CD4-positive, alpha-beta T cell treated with Interferon alpha-2 for 1 hour (primary cell): ENCODE measurements at regions not wholly inside any gene's neighbourhood (a gene's known extent, or its start where the extent isn't known, plus 50 kb on each side); places are given as distances from the start of the nearest gene placed in this dataset.
A peak's percentile ranks its signal among the peaks of the same experiment; 100 is the strongest.

Experiments
- DNase-seq, 2 donors: peaks; one replicate each; pipeline ENCODE4 v3.0.0-alpha.2; 2020 to 2022

DNA sequence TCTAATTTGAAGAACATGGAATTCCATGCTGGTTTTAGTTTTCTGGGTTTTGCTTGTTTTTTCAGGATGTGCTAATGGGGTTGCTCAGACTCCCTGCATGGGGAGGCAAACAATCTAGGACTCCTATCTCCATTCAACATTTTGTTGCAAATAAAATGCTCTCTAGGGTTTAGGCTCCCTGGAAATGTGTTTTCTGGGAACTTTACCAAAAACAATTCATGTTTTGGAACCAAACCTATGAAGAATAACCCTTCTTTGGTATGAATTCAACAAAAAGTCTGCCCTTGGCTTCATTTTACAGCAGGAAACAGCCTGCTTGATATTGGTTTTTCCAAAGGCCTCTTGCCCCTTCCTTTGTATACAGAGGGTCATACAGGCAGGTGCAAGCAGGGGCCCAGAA, 217.7 kb downstream of the FOXA2 start:
- no peak for DNase-seq

GRCh38 chr20:22354647-22355046, 229.7 kb downstream of the FOXA2 start:
- DNase-seq: no peak

DNA sequence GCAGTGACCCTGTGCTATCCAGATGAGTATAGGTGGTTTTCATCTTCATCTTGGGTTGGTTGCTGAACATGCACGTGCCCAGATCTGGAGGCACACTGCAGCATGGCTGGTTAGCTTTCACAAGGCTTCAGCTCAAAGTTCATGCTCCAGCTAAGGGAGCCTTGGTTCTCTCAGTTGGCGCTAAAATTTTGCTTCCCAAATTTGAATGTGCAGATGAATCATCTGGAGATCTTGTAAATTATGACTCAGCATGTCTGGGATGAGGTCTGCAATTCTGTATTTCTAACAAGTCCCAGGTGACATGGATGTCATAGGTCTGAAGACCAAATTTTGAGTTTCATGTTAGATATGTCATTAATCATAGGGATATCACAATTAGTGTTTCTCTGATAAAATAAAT, 230.8 kb downstream of the FOXA2 start:
- DNase-seq: no peak

GRCh38 chr20:22352019-22352418, 232.4 kb downstream of the FOXA2 start:
- DNase-seq: no peak

DNA sequence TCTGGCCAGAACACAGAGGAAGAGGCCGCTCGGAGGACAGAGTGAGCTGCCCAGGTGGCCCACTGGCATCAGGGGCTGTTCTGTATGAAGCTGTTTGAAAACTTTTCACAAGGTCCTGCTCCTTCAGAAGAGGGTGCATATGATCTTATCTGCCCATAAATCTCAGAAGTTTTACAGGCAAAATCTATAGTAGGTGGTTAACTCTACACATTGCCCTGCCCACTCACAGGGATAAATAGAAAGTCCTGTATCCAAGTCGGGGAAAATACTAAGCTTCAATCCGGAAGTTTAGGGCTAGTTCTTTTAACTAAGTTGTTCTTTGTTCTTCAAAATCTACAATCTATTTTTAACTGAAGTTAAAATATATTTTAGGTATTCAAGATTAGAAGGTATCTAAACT, 233.7 kb downstream of the FOXA2 start:
- DNase-seq: no peak

DNA sequence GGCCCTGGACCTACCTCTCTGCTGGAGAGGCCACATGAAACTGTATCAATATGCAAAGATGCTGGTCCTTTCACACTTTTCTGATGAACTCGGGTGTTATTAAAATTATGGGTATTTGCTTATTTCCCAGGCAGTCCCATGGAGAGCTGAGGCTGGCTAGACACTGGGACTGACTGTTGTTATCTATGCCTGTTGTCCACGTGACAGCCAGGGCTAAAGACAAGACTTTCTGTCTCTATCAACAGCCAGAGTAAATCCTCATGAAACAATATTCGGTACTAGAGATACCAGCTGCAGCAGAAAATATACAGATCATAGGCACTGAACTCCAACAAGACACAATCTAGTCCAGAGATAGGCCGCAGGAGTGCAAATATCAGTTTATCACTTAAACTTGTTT, 236.4 kb downstream of the FOXA2 start:
- no peak for DNase-seq

DNA sequence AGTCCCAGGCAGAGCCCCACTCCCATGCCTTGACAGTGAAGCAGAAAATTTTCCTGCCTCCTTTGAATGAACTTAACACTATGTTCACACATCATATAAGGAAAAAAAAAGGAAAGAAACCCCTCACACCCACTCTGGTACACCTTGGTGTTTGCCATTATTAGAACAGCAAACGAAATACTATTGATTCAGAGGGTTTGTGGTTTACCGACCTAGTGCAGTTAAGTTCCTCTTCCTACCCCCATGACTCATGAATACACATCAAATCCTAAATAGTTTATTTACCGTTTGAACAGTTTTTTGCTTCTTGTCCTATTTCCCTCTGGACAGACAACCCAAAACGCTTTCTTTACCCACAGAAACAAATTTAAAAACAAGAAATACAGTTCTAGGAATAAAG, 237.7 kb downstream of the FOXA2 start:
- DNase-seq: no peak

- no peak for DNase-seq
Observed at GRCh38 chr20:22343612-22344011, 240.8 kb downstream of the FOXA2 start.

- no peak for DNase-seq
Observed at GRCh38 chr20:22342410-22342809, 242.0 kb downstream of the FOXA2 start.

DNA sequence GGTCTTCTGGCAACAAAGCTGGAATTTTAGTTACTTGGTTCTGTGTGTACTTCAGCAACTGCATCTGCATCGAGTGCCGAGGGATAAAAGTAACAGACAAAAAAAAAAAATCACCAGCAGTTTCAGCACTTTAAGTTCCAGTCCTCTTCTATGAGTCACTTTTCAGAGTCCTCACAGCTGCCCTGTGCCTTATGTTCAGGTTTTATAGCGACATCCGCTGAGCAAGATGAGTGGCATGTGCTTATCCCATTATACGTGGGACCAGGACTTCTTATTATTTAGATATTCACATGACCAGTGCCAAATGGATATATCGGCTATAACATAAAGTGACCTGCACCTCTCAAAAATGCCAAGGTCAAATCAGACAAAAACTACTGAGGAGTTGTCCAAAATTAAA, 242.9 kb downstream of the FOXA2 start:
- no peak for DNase-seq

DNA sequence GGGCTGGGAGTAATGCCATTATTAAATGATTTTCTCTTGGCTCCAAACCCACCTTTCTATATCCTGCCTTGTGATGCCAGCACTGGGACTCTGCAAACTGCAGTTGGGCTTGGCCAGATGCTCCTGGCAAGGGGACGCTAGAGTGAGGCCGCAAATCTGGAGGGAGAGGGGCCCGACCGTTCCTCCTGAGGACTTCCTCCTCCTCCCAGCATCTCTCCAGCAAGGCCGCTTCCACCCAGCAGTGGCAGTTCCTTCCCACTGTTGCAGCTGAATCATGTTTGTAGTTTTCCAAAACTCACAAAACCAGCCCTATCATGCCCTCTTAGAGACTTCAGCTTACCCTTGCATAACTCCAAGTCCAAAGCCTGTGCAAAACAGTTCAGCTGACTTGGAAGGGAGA, 244.4 kb downstream of the FOXA2 start:
- no peak for DNase-seq

DNA sequence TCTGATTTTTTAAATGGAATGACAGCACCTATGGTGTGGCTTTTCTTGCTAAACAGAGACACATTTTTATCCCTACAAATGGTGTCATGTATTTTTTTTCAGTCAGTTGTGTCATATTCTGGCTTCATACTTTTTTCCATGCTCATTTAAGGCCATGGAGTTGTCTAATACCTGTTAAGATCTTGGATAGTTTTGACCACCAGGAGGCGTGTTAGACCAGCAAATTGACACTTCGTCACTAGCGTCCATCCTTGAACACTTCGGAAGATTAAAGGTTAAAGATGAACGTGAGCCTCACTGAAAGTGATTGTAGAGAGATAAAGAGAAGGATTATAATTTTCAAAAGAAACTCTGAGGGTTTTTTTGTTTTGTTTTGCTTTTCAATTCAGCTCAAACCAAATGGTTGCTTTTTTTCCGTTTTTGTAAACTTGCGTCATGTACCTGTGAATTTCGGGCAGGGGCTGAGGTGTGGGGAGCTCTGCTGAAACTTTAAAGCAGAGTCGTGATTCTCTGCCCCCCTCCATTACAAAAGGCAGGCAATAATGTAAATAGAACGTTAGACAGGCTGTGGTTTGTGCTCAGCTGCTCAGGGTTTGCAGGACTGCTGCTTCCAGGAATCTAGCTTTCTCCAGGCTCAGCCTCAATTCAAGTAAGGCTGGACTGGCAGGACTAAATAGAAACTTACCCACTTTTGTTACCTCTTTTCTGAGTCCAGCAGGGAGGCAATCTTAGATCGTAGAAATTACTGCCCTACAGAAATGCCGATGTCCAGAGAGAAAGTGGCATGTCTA, 245.1 kb downstream of the FOXA2 start:
- DNase-seq: peak; percentile 18 to 22

- no peak for DNase-seq
Observed at GRCh38 chr20:22338140-22338708, 246.1 kb downstream of the FOXA2 start.

DNA sequence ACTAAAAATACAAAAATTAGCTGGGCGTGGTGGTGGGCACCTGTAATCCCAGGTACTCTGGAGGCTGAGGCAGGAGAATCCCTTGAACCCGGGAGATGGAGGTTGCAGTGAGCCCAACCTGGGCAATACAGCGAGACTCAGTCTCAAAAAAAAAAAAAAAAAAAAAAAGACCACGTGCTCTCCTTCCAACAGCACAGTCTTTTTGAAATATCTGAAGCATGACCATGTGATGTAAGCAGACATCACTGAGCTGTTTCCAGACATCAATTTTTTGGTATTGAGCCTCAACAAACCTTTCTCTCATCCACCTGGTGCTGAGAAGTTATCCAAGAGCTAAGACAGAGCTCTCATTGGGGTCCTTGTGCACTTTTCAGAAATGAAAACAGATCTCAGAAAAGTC, 249.2 kb downstream of the FOXA2 start:
- no peak for DNase-seq

DNA sequence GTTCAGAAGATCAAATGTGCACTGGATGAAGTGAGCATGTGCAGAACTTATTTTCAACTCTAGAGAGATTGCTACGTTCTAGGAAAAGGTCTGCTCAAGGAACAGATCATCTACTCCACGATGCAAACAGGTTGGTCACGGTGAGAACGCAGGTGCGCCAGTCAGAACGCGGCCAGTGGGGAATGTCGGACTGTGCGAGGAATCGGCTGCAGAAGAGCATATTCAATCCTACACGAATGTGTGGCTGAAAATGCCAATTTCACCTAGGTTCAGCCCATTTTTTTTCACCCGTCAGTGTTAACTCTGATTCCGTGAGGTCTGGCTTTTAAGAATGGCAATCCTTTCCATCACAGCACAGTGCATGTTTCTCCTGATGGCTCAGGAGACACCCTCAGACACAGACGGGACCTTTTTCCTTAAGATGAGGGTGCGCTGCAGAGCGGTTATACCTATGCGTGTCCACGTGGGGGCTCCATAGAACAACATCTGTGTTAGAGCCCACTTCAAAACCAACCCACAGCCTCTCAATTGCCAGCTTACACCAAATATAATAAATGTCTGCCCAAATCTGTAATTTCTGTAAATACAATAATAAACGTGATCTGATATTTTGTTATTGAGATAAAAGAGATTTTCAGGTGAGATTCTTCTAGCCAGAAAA, 250.4 kb downstream of the FOXA2 start:
- peak; percentile 13 to 17 for DNase-seq

DNA sequence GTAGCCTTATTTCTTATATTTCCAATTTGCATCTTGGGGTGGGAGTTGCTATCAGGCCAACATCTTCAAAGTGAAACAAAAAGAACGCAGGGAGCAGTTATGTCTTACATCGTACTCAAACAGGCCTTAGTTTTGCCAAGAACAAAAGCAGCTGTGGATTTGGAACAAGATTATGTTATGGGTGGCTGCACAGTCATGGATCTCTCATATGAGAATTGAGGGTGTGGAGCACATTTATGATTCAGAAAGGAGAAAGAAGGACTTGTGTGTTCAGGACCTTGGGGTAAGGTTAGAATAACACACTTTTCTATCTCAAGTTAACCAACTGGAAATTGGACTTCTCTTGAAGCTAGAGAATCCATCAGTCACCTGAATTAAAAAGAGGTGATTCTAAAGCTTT, 259.9 kb downstream of the FOXA2 start:
- no peak for DNase-seq

DNA sequence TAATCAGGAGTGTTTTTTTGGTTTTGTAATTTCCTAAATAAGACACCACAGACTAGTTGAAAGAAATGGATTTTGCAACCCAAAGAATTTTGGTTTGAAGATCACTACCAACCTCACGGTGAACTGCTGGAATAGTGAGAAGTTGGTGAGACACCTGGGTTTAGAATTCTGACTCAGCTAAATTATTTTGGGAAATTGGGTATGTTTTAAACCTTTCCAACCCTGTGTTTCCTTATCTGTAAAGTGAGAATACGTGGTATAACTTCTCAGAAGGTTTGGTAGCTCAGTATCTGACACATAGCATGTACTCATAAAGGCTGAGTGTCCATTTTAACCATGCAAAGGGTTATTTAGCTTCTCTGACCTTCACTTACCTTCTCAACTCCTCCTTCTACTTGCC, 261.9 kb downstream of the FOXA2 start:
- DNase-seq: no peak

- DNase-seq: no peak
Observed at GRCh38 chr20:22321191-22321590, 263.2 kb downstream of the FOXA2 start.

DNA sequence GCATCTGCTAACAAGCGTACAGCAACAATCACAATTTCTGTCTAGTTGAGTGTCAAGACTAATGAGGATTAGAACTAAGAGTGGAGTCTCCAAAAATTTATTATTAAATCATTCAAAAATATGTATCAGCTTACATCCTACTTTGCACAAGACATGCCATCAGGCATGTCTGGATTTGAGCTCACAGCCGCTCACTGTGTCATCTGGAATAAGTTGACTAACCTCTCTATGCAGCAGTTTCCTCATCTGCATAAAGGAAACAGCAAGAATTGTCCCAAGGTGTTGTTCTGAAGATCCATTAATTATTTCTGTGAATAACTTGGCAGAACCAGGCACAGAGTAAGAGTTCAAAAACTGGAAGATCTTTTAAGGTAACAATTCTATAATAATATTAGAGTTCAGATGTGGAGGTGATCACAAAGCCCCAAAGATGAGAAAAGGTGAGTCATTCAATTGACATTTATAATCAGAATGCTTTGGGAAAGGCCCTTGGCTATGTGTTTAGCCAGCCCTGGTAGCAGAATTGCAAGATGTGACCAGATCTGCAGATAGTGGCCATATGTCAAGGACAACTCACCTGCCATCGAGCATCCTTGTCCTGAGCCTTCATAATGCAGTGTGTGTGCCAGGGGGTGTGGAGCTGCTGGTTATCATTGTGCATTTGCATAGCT, 264.0 kb downstream of the FOXA2 start:
- DNase-seq: no peak

GRCh38 chr20:22315771-22316170, 268.6 kb downstream of the FOXA2 start:
- DNase-seq: no peak

- no peak for DNase-seq
Observed at GRCh38 chr20:22315073-22315472, 269.3 kb downstream of the FOXA2 start.

GRCh38 chr20:22312744-22313346, 271.5 kb downstream of the FOXA2 start:
- no peak for DNase-seq

DNA sequence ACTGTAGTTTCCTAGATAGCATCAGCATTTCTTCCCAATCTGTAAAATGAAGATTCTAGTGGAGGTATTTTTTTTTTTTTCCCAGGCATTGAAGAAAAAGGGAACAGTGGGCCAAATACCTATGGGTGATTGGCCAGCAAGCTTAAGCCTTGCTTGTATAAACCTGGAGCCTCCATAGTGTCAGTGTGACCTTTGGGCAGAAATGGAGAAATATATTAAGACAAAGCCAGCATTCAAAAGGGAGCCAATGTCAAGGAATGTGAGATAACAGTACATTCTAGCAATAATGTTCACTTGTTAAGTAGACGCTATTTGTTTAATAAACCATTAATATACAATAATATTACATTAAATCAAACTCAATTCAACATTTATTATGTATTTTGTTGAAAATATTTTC, 275.4 kb downstream of the FOXA2 start:
- DNase-seq: no peak
